ENCODE measurements at regions not wholly inside any gene's neighbourhood (a gene's known extent, or its start where the extent isn't known, plus 50 kb on each side); places are given as distances from the start of the nearest gene placed in this dataset.

- TF ChIP-seq CTCF (IDR thresholded peaks at IDR 0.05; ENCODE audit: borderline replicate concordance, extremely low read depth, low read length, poor library complexity, severe bottlenecking) (no peak), EZH2 (IDR thresholded peaks at IDR 0.05; ENCODE audit: borderline replicate concordance, low read depth, low read length, severe bottlenecking) (no peak)
Observed at GRCh38 chr11:15378941-15379340, 264.2 kb downstream of the INSC start.
